ENCODE measurements at regions not wholly inside any gene's neighbourhood (a gene's known extent, or its start where the extent isn't known, plus 50 kb on each side); places are given as distances from the start of the nearest gene placed in this dataset.
"Not testable (repeated sequence)": the region's sequence is repeated elsewhere in the genome, so short reads cannot be mapped to it uniquely, and the experiment has no call there.

DNA sequence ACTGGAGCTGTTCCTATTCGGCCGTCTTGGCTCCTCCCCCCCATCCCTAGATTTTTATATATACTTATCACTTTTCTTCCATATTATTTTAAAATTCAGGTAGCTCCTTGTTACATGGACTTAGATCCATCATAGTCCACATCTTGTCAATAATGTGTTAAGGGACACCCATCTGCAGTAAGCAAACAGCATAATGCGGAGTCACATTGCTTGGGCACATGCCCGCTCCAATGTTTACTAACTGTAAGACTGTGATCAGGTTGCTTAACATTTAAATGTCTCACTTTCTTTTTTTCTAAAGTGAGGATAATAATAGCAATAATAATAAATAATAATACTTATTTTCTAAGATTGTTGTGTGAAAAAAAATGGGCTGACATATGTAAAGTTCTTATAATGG lies 303.2 kb upstream of the SOX14 start:
- no peak for DNase-seq (ENCODE audit: low read depth)

DNA sequence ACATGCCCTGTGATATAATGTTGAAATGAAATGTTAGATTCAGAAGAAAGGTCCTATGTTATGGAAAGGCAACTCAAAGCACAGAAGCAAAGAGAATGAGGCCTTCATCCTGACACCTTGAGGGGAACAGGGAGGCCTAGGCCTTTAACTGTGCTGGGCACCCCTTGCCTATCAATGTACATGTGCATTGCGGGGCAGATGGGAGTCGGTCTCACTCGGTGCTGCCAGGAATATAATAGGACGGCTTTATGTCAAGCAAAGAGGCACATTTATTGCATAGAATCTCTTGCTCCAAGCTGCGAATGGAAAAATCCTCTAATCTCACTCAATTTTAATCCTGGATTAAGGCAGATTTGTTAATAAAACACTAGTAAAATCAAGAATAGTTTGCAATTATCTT lies 301.0 kb upstream of the SOX14 start:
- DNase-seq (ENCODE audit: low read depth) = no peak

DNA sequence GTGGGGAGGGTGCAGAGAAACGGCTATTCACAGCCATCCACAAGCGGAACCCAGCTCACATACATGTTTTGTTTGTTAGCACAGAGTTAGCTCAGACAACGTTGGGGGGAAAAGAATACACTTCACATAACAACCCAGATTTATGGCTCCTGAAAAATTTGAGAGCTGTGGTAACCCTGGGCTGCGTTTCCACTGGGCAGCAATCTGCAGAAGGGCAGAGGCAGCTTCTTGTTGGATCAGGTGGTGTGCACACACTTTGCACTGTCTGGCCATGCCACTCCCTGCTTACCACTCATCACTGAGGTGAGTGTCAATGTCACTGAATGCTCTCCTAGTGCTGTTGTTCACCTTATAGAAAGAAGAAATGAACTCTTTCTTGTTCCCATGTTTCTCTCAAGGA lies 299.8 kb upstream of the SOX14 start:
- DNase-seq (ENCODE audit: low read depth) = no peak

DNA sequence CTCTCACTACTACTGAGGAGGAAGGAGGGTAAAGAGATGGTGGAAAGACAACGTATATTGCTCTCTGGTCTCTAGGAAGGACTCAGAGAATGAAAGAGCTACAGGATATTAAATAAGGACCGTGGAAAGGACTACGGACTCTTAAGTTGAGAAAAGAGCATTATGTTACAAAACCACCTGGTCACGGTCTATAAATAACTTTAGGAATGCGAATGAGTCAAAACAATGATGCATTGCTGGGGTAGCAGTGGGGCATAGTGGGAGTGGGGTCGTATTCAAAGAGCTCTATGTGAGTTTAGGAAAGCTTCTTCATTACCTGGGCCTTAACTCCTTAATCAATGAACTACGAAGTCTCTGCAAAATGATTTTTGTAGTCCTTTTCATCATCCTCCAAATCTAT lies 295.7 kb upstream of the SOX14 start:
- DNase-seq (ENCODE audit: low read depth) = no peak

DNA sequence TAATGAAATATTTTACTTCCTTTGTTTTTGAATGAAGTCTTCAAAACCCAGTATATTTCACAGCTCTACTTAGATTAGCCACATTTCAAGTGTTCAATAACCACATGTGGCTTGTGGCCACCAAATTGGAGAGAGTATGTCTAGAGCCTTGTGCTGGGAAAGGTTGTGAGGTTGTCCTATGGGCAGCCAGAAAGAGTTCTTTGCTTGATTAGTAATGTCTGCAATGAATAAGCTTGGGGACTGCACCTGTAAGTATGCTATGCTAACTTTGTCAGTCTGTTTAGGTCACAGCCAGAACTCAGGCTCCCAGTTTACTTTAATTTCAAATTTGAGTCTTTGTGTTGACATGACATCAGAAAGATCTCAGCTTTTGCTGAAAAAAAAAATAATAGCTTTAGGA lies 294.9 kb upstream of the SOX14 start:
- no peak for DNase-seq (ENCODE audit: low read depth)

DNA sequence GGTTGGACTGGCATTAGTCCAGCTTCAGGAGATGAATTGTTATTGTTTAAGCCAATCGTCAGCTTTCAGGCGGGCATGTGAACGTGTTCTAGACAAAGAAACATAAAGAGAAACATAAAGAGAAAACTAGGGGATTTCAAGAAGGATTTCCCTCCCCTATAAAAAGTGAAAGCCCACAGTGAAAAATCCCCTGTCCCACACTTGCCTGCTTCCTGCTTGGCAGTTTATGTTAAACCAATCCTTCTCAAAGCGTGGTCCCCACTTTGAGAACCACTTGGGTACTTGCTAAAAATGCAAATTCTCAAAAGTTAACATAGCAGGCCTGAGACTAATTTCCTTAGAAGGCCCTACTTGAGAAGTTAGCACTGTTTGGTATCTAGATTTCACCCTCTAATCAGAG lies 293.0 kb upstream of the SOX14 start:
- no peak for DNase-seq (ENCODE audit: low read depth)

DNA sequence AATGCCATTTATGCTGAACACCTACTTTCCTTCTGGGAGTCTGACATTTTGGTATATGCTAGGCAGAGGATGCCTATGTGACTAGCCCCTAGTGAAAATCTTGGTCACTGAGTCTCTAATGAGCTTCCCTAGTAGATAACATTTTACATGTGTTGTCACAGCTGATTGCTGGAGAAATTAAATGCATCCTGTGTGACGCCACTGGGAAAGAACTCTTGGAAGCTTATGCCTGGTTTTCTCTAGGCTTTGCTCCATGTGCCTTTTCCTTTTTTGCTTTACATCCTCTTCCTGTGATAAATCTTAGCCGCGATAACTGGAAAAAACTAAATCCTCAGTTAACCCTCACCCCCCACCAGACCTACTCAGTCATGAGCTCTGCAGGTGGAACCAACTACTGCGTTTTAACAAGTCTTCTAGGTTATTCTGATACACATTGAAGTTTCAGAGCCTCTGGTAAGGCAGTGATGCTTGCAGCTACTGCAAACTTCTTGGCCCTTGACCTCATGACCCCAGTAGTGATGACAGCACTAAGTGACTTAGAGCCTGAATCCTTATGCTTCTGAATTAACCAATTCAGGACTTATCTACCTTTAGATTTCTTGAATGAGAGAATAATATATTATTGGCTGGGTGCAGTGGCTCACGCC lies 292.4 kb upstream of the SOX14 start:
- no peak for DNase-seq (ENCODE audit: low read depth)

DNA sequence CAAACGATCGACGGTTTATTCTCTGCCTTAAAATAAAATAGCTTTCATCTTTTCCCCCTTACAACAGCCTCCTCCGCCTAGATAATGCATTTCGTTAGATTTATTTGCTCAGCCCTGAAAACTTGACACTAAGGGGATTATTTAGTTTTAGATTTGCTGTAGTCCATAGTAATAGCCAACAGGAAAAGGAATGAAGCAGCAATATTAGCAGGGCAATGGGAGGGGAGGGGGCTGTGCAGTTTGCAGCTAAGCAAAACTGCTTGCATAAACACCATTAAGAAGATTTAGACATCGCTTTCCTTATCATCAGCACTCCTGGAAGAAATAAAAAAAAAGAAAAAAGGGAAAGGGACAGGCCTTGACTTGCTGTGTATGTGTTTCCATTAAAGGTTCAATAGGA lies 286.5 kb upstream of the SOX14 start:
- DNase-seq (ENCODE audit: low read depth) = no peak

DNA sequence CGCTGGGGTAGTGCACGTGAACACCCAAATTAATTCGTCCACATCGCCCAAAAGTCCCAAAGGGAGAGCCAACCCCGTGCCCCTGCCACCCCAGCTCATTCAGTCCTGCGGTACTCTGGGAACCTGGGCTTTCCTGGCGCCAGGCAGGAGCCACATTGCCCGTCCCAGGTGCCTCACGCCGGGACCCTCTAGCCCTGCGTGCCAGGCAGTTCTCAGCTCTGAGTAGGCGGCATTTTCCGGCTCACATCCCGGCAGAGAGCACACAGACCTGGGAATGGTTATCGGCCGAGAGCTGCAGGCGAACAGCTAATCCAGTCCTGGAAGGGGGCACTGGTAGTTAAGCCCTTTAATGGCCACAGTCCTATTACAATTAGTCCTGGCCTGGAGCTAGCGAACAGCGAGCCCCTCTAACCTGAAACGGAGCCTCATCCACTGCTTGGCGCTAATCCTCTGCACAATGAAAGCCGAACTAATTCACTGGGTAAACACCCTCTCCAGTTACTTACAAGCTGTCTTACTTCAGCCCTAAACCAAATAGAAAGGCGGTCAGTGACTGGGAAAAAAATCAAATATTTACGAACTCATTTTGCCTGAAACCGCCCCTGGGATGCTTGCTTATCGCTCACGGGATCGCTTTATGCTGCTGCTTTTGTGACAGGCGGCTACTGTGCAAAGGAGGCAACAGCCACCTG lies 254.6 kb upstream of the SOX14 start:
- no peak for DNase-seq (ENCODE audit: low read depth)

DNA sequence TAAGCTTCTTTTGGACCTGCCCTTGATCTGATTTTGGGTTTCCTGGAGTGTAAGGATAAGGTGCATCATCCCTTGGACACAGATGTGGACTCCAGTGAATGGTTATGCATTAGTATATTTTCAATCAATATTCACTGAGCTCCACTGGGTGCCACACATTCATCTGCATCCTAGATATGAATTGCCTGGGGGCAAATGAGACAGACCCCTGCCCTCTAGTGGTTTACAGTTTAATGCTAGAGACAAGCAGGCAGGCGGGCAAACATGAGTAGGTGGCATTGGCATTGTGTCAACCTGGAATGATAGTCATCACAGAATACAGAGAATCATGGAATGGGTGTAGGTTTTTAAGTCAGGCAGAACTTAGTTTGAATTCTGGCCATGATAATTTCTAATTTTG lies 252.5 kb upstream of the SOX14 start:
- DNase-seq (ENCODE audit: low read depth) = no peak

DNA sequence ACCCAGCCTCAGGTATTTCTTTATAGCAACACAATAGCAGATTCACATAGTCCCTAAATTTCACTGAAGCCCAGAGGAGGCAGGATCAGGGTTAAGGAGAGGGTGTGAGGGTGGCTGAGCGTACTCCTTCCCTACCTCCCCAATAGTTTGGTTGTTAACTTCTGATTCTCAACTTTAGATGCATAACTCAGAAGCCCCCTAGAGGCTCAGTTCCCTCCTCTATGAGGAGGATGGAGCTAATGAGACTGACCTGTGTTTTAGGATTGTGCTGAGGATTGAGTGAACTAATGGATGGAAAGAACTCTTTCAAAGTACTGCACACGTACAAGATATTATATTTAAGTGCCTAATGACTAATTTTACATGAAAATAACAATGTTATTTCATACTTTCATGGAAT lies 249.3 kb upstream of the SOX14 start:
- DNase-seq (ENCODE audit: low read depth) = no peak

DNA sequence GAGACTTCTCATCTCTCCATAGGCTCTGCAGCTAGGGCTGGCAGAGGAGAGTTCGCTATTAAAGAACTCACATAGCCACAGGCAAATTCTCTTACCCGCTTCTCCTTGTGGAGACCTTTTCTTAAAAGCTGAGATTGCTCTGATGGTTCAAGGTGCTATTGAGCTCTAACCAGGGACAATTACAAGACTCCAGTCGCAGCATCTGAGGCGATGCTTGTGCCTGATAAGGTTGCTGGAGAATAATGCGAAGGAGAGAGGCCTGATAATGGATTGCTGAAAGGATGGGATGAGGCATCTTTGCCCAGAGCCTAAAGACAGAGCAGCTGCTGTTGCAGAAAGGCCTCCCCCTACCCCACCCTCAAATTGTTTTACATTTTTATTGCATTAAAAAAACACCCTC lies 244.5 kb upstream of the SOX14 start:
- no peak for DNase-seq (ENCODE audit: low read depth)

DNA sequence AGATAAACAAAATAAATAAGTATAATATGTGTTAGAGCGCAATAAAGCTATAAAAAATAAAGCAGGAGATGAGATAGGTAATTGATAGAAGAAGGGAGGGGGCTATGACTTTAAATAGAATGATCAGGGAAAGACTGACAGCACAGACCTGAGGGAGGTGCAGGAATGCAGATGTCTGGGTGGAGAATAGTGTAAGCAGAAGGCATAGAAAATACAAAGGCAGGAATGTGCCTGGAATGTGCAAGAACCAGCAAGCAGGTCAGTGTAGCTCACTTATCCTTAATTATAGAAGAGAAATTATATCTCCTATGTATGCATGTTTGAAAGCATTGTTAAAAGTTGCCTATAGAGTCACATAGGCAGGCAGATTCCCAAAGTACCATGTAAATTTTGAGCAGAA lies 239.4 kb upstream of the SOX14 start:
- no peak for DNase-seq (ENCODE audit: low read depth)

DNA sequence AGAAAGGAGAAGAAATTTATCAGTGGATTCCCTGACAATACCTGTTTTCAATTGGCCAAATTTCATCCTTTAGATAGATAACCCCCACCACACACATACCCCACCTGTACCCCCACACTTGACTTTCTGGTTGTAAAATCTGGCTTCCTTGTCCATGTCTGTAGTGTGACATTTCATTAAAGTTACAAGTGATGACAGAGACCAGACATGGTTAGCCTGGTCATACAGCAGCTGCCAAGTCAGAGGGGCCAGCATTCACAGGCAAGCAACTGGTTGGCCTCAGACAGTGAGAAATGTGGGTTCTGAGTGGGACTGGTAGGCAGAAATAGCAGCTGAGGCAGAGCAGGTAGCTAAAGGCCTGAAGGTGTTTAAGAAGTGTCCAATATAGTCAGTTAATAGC lies 238.6 kb upstream of the SOX14 start:
- DNase-seq (ENCODE audit: low read depth) = no peak

DNA sequence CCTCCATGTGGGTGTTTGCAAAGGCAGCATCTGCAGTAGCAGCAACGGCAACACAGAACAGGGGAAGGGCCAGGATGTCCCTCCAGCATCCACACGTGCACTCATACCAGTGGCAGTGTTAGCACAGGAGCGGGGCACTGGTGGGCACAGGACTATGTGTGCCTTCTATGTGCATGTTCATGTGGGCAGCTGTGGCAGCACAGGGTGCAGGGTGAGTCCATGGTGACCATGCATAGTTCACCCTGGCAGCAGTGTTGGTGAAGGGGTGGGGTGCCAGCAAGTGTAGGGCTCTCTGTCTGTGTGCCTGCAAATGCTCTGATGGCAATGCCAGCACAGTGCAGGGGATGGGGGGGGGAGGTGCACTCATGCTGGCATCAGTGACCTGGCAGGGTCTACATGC lies 222.1 kb upstream of the SOX14 start:
- no peak for DNase-seq (ENCODE audit: low read depth)

DNA sequence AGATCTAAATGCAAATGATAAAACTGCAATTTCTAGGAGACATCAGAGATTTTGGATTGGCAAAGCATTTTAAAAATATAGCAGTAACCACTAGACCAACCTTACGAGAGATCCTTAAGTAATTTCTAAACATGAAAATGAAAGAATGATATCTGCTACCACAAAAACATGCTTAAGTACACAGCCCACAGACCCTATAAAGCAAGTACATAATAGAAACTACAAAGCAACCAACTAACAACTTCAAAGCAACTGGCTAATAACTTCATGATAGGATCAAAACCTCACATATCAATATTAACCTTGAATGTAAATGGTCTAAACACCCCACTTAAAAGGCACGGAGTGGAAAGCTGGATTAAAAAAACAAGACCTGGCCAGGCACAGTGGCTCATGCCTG lies 209.9 kb upstream of the SOX14 start:
- DNase-seq (ENCODE audit: low read depth) = no peak

DNA sequence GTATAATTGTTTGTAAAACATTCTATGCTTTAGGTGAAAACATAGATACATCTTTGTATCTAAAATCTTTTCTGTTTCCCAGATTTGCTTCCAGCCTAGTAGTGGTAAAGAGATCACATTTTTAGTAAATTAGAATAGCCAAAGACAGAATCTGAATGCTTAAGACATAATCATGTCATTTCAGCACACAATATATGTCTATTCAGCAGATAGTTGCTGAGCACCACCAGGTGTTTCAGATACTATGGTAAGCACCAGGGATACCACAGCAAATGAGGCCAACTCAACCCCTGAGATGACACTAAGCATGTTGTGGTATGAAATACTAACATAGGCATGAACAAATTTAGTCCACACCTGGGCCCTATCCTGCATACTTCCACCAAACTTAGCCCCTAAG lies 195.2 kb upstream of the SOX14 start:
- DNase-seq (ENCODE audit: low read depth) = no peak

DNA sequence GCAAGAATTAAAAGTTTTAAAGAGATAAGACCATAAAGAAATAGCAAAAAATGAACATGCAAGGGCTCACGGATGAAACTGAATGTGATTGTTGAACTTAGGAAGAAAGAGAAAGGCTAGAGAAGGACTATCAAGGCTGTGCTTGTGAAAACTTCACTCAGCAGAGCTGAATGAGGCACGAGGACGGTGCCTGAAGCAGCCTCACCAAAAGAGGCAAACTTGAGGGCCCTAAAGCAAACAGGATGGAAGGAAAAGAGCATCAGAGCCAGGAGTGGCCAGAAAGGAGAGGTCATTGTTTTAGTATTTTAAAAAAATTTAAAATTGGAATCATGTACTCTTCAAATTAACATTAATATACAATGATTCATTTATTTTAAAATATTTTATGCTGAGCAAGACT lies 191.2 kb upstream of the SOX14 start:
- DNase-seq (ENCODE audit: low read depth) = no peak

DNA sequence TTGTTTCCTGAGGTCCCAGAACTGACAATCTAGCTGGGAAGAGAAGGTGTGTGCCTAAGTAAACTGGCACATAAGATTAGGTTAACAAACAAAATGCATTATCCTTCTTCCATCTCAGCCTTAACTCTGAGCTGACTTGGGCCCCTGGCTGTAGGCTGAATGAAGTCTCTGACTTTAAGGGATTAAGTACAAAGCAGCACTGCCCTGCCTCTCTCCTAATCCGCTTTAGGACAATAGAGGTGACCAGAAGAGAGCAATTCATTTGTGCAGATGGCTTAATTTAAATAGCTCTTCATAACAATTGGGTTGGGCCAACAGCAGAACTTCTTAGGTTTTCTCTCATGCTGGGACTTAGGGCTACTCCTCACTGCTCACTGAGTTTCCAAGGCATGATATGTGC lies 181.6 kb upstream of the SOX14 start:
- no peak for DNase-seq (ENCODE audit: low read depth)

DNA sequence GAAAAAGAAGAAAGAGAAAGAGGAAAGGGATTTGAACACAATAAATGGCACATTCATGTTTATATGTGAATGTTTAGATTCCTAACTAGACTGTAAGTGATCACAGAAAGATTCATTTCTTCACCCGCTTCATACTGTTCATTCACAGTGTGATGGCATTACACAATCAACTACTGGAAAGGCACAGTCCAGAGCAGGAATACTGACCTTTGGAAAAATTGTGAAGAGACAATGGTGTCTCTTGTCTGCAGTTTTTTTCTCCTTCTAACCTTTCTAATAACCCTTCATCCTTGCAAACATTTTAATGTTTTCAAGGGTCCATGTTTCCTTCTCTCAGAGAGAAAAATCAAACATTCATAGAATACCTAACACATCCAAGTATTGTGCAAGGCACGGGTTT lies 180.9 kb upstream of the SOX14 start:
- no peak for DNase-seq (ENCODE audit: low read depth)

DNA sequence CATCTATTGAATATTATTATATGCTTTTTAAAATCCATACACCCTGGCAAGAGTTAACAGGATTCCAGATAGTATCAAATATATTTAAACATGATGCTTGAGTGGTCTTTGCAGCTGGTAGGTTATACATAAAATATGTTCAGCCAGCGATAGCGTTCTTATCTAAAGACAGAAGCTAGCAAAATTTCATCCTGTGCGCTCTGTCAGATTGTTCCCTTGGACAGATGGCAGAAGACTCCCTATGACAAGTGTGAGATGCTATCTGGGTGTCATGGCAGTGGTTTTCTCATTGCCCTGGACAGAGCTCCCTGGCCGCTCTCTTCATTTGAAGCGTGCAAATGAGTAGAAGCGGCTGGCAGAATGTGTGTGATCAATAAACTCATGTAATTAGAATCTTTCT lies 175.2 kb upstream of the SOX14 start:
- DNase-seq (ENCODE audit: low read depth) = no peak

DNA sequence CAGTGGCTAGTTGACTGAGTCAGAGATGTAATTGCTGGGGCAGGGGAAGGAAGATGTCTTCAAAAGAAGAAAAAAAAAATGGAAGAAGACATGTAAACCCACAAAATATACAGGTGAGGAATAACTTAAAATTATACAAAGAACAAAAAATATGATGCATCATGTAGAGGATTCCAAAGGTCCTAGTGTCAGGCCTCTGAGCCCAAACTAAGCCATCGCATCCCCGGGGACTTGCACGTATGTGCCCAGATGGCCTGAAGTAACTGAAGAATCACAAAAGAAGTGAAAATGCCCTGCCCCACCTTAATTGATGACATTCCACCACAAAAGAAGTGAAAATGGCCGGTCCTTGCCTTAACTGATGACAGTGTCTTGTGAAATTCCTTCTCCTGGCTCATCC lies 168.7 kb upstream of the SOX14 start:
- DNase-seq (ENCODE audit: low read depth) = not testable (repeated sequence)

DNA sequence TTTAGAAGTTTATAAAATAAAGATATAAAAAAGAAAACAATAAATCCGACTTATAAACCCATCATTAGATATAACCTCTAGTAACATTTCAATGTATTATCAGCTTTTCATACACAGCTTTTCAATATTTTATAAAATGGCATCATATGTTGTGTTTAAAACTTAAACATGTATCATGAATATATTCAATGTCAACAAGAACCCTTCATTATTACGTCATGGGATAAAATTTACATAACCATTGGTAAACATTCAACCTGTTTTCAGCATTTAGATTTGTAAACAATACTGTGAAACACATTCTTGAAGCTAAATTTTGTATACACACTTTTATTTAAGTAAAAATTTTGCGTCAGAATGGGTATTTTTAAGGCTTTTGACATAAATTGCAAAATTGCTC lies 153.4 kb upstream of the SOX14 start:
- no peak for DNase-seq (ENCODE audit: low read depth)

DNA sequence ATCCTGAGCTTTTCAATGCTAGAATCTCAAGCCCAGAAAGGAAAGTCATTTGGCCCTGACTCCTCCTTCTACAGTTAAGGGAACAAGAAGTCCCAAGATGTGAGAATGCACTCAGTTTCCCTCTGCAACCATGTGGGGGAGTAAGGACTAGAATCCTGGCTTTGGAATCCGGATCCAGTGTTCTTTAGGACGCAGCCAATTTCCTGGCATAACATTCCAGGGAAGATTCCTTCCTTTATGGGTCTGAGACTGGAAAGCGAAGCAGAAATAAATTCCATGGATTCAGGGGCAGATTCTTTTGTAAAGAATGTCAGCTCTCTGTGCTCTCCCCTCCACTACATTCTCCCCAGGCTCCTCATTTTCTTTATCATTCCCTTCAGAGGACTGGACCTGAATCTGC lies 151.8 kb upstream of the SOX14 start:
- no peak for DNase-seq (ENCODE audit: low read depth)
